ENCODE measurements at regions not wholly inside any gene's neighbourhood (a gene's known extent, or its start where the extent isn't known, plus 50 kb on each side); places are given as distances from the start of the nearest gene placed in this dataset.
A peak's percentile ranks its signal among the peaks of the same experiment; 100 is the strongest.
"Not testable (repeated sequence)": the region's sequence is repeated elsewhere in the genome, so short reads cannot be mapped to it uniquely, and the experiment has no call there.

GRCh38 chr6:16040628-16040974 is 88.3 kb upstream of the MYLIP start:
- DNase-seq (ENCODE audit: low spot score), result no peak

GRCh38 chr6:16039892-16040627 is 88.8 kb upstream of the MYLIP start:
- not testable (repeated sequence) for DNase-seq (ENCODE audit: low spot score)

GRCh38 chr6:16038938-16039337 is 89.9 kb upstream of the MYLIP start:
- DNase-seq (ENCODE audit: low spot score), result no peak

- no peak for DNase-seq (ENCODE audit: low spot score)
Measured at GRCh38 chr6:16035488-16036080, 93.3 kb upstream of the MYLIP start.

GRCh38 chr6:16033214-16033613 is 95.7 kb upstream of the MYLIP start:
- no peak for DNase-seq (ENCODE audit: low spot score)

GRCh38 chr6:16031278-16031981 is 97.5 kb upstream of the MYLIP start:
- DNase-seq (ENCODE audit: low spot score), result no peak

- DNase-seq (ENCODE audit: low spot score), result no peak
Measured at GRCh38 chr6:16028966-16029365, 99.9 kb upstream of the MYLIP start.

- no peak for DNase-seq (ENCODE audit: low spot score)
Measured at GRCh38 chr6:16020259-16020658, 108.6 kb upstream of the MYLIP start.

- no peak for DNase-seq (ENCODE audit: low spot score)
Measured at GRCh38 chr6:16019462-16019861, 109.4 kb upstream of the MYLIP start.

- no peak for DNase-seq (ENCODE audit: low spot score)
Measured at GRCh38 chr6:16018626-16019025, 110.3 kb upstream of the MYLIP start.

GRCh38 chr6:16014325-16014724 is 114.6 kb upstream of the MYLIP start:
- DNase-seq (ENCODE audit: low spot score), result not testable (repeated sequence)

- no peak for DNase-seq (ENCODE audit: low spot score)
Measured at GRCh38 chr6:16007146-16007545, 121.7 kb upstream of the MYLIP start.

GRCh38 chr6:16006681-16007080 is 122.2 kb upstream of the MYLIP start:
- DNase-seq (ENCODE audit: low spot score), result no peak

GRCh38 chr6:16004934-16005679 is 123.8 kb upstream of the MYLIP start:
- no peak for DNase-seq (ENCODE audit: low spot score)

- no peak for DNase-seq (ENCODE audit: low spot score)
Measured at GRCh38 chr6:16003197-16003491, 125.7 kb upstream of the MYLIP start.

- no peak for DNase-seq (ENCODE audit: low spot score)
Measured at GRCh38 chr6:16002332-16003196, 126.3 kb upstream of the MYLIP start.

GRCh38 chr6:16001158-16001557 is 127.7 kb upstream of the MYLIP start:
- DNase-seq (ENCODE audit: low spot score), result no peak

GRCh38 chr6:15999201-15999600 is 129.7 kb upstream of the MYLIP start:
- DNase-seq (ENCODE audit: low spot score), result no peak

GRCh38 chr6:15997586-15998388 is 131.1 kb upstream of the MYLIP start:
- peak; percentile 31 for DNase-seq (ENCODE audit: low spot score)

GRCh38 chr6:15996030-15996429 is 132.9 kb upstream of the MYLIP start:
- no peak for DNase-seq (ENCODE audit: low spot score)

- no peak for DNase-seq (ENCODE audit: low spot score)
Measured at GRCh38 chr6:15995493-15995892, 133.4 kb upstream of the MYLIP start.
